ENCODE measurements at regions not wholly inside any gene's neighbourhood (a gene's known extent, or its start where the extent isn't known, plus 50 kb on each side); places are given as distances from the start of the nearest gene placed in this dataset.
A peak's percentile ranks its signal among the peaks of the same experiment; 100 is the strongest.

DNA sequence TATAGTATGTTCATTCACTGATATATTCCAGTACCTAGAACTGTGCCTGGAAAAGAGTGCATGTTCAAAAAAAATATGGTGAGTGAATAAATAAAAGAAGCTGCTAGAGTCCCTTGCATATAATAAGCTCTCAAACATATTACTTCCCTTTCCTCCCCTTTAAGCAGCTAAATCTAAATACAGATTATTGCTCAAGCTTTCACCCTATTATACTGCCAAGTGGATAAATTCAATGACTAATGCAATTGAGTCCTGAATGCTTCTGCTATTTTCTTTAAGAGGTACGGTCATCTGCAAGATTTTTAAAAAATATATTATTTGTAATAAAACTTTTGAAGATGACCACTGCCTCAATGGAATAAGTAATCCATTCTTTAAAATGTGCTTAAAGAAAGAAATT, 248.4 kb downstream of the PLK2 start:
- TF ChIP-seq ZFX (IDR thresholded peaks at IDR 0.05; ENCODE audit: borderline replicate concordance) = no peak
- TF ChIP-seq, protein P1, sequence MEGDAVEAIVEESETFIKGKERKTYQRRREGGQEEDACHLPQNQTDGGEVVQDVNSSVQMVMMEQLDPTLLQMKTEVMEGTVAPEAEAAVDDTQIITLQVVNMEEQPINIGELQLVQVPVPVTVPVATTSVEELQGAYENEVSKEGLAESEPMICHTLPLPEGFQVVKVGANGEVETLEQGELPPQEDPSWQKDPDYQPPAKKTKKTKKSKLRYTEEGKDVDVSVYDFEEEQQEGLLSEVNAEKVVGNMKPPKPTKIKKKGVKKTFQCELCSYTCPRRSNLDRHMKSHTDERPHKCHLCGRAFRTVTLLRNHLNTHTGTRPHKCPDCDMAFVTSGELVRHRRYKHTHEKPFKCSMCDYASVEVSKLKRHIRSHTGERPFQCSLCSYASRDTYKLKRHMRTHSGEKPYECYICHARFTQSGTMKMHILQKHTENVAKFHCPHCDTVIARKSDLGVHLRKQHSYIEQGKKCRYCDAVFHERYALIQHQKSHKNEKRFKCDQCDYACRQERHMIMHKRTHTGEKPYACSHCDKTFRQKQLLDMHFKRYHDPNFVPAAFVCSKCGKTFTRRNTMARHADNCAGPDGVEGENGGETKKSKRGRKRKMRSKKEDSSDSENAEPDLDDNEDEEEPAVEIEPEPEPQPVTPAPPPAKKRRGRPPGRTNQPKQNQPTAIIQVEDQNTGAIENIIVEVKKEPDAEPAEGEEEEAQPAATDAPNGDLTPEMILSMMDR (IDR thresholded peaks at IDR 0.05) = no peak

DNA sequence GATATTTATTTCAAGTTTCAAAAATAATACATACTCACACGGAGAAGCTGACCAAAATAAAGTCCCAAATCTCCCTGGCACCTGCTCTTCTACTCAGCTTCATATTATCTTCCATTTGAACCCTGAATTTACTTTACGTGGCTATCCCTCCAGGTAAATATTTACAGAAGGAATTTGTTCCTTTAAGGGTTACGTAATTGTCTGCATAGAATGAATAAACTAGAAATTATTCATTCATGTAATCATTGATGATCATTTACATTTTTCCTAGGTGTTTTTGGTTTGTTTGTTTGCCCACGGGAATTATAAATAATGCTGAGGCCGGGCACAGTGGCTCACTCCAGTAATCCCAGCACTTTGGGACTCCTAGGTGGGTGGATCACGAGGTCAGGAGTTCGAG, 251.2 kb downstream of the PLK2 start:
- H3K27ac ChIP-seq = peak overlapping the region; percentile 27; the same call in 1 of the 2 replicates
- TF ChIP-seq ZFX (IDR thresholded peaks at IDR 0.05; ENCODE audit: borderline replicate concordance) = no peak
- TF ChIP-seq, protein P1 (IDR thresholded peaks at IDR 0.05) = no peak

More for the DNA sequence above, 248.4 kb downstream of the PLK2 start:
- H3K27ac ChIP-seq = no peak overlapping the region

DNA sequence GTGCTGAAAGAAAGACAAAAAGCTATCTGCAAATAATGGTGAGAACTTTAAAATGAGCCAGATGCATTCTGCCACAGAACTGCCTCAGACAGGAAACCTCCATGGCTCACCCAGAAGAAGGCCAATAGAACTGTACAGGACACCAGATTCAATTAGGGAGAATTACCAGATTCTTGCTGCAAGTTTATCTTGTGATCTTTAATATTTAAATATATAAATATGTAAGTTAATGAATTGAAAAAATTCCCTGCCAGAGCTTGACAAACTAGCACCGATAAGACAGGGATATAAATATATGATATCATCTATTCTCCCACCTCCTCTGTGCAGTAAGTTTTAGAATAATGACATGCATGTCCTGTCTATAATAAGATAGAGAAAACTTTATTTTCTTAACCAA, 252.8 kb downstream of the PLK2 start:
- no peak overlapping the region for H3K27ac ChIP-seq
- TF ChIP-seq, protein P1 (IDR thresholded peaks at IDR 0.05) = no peak
- TF ChIP-seq ZFX (IDR thresholded peaks at IDR 0.05; ENCODE audit: borderline replicate concordance) = no peak

DNA sequence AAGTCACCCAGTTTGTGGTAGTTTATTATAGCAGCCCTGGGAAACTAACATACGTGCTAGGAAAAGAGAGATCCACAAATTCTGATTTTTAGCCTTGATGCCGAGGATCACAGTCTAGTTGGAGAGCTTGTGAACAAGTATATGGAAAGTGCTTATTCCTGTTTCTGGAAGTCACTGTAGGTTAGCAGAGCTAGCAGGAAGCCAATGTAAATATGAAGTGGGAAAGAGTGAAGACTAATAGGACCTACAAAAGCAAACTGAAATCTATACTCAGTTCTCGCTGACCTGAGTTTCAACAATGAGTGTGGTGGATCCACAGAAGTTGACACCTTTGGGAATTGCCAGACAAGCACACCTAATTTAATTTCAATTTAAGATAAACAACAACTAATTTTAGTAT, 254.9 kb downstream of the PLK2 start:
- no peak for TF ChIP-seq ZFX (IDR thresholded peaks at IDR 0.05; ENCODE audit: borderline replicate concordance)
- TF ChIP-seq, protein P1 (IDR thresholded peaks at IDR 0.05) = no peak
- H3K27ac ChIP-seq = no peak overlapping the region

DNA sequence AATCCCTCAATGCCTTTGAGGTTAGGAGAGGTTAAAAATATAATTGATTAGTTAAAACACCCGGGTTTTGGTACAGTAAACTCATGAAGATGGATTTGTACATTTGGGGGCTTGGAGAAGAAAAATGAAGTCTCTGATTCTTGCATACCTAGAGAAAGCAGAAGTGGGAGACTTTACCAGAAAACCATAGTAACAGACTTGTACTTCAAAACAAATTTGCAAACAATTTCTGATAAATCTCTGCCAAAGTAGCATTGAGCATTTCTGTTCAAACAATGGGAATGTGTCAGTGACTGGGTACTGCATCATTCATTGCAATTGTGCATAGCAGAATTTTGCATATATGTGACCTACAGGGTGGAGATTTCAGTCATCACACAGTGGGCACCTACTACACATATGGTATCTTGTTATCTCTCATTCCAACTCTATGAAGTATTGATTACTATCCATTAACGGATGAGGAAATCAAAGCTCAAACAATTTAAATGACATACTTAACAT, 256.9 kb downstream of the PLK2 start:
- TF ChIP-seq, protein P1 (IDR thresholded peaks at IDR 0.05) = no peak
- TF ChIP-seq ZFX (IDR thresholded peaks at IDR 0.05; ENCODE audit: borderline replicate concordance) = no peak
- no peak overlapping the region for H3K27ac ChIP-seq

DNA sequence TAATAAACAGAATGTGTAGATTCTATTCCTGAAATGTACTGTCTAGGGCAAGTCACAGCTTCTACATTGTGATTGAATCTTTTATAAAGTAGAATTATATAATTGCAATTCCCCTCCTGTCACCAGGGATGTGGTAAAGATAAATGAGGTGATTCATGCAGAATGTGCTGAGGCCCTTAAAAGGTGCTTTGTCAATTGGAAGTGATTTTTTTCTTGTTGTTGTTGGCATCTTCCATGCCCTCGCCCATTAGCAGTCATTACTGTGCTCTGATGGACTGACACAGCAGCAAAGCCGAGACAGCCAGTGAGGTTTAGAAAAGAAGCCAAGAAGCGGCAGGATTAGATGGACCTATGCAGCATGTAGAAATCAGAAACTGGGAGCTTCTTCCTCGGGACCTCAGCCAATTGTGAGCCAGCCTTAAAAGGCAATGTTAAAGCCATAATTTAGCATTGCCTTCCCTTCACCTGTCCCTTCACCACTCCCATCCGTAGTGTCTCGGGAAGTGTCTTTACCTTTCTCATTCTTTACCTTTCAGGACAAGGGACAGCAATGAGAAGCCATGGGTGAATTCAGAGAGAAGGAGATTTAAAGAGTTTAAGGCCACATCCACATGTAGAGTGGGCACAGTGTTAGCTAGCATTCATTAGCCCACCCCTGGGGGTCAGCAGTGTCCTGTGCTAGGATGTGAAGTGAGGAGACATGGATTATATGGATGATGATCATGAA, 257.8 kb downstream of the PLK2 start:
- TF ChIP-seq ZFX (IDR thresholded peaks at IDR 0.05; ENCODE audit: borderline replicate concordance) = no peak
- TF ChIP-seq, protein P1 (IDR thresholded peaks at IDR 0.05) = no peak
- no peak overlapping the region for H3K27ac ChIP-seq

DNA sequence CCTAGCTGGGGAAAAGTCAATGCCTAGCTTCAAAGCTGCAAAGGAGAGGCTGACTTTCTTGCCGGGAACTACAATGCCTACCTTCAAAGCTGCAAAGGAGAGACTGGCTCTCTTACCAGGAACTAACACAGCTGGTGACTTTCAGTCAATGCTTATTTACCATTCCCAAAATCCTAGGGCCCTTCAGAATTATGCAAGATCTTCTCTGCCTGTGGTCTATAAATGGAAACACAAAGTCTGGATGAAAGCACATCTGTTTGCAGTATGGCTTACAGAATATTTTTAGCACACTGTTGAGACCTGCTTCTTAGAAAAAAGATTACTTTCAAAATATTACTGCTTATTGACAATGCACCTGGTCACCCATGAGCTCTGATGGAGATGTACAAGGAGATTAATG, 259.4 kb downstream of the PLK2 start:
- no peak for TF ChIP-seq ZFX (IDR thresholded peaks at IDR 0.05; ENCODE audit: borderline replicate concordance)
- TF ChIP-seq, protein P1 (IDR thresholded peaks at IDR 0.05) = no peak
- H3K27ac ChIP-seq = no peak overlapping the region

Data from 22Rv1 (cell line).